Adrenal gland (tissue), 5 donors: ENCODE measurements at regions not wholly inside any gene's neighbourhood (a gene's known extent, or its start where the extent isn't known, plus 50 kb on each side); places are given as distances from the start of the nearest gene placed in this dataset.

ENCODE experiments used
- CTCF ChIP-seq, 6 experiments: fragments of 450-650 bp in 4 of 6; fragments of 200-600 bp in 2 of 6; sonication (generic) in 1 of 6; IDR thresholded peaks; 1 replicate in 5 of 6; 2 replicates in 1 of 6; pipeline versions ENCODE4 v1.5.1 to v1.8.0; 2016 to 2021; ENCODE audit warnings: antibody characterized with exemption in 6 of 6, mild to moderate bottlenecking in 2 of 6, moderate library complexity in 1 of 6
- POLR2A ChIP-seq, 2 donors: fragments of 450-650 bp; IDR thresholded peaks; one replicate each; pipeline ENCODE4 v1.6.1; 2017; ENCODE audit warnings: antibody characterized with exemption in 2 of 2, mild to moderate bottlenecking in 2 of 2, moderate library complexity in 1 of 2
- donor health status: DM: no; HTN: no; CAD: no.

- TF ChIP-seq CTCF (IDR thresholded peaks at IDR 0.05) (no peak), POLR2A (IDR thresholded peaks at IDR 0.05) (no peak)
Measured at GRCh38 chr11:38971141-38971540, 2373.1 kb upstream of the RAG2 start.
